GM12892 (cell line): ENCODE measurements at regions not wholly inside any gene's neighbourhood (a gene's known extent, or its start where the extent isn't known, plus 50 kb on each side); places are given as distances from the start of the nearest gene placed in this dataset.

Experiments used
- POLR2A ChIP-seq: IDR thresholded peaks from 2 replicates; pipeline ENCODE4 v1.6.1; 2011; ENCODE audit warnings: low read depth, low read length, control low read depth
- POLR2AphosphoS5 ChIP-seq: IDR thresholded peaks from 2 replicates; pipeline ENCODE4 v1.6.1; 2011; ENCODE audit warnings: low read depth, low read length, control low read depth
- TAF1 ChIP-seq: IDR thresholded peaks from 2 replicates; pipeline ENCODE4 v1.6.1; 2011; ENCODE audit warnings: low read depth, mild to moderate bottlenecking, control low read depth, low read length, borderline replicate concordance

GRCh38 chr2:56099963-56100362 lies 83.8 kb upstream of the CCDC85A start:
- TF ChIP-seq TAF1, result no peak
- no peak for TF ChIP-seq POLR2A
- no peak for TF ChIP-seq POLR2AphosphoS5
